Pancreas (tissue), 10 donors: ENCODE measurements at regions not wholly inside any gene's neighbourhood (a gene's known extent, or its start where the extent isn't known, plus 50 kb on each side); places are given as distances from the start of the nearest gene placed in this dataset.

Source experiments
- ATAC-seq, 4 donors: fragments of 200-7000 bp; cut with Tn5 transposase; one replicate each; pipeline versions ENCODE4 v1.8.0 to v1.9.1; 2020; ENCODE audit warnings: mild to moderate bottlenecking in 4 of 4, moderate library complexity in 4 of 4
- DNase-seq, 6 donors: peaks; one replicate each; pipeline ENCODE4 v3.0.0-alpha.2; 2020
- FAIRE-seq: peaks from 2 replicates; lab custom pipeline; 2012; peaks lifted over from hg19 to GRCh38; lab: Jason Lieb, UNC
- H3K27ac ChIP-seq, 4 donors: fragments of 200-600 bp; sonication (generic); 1 replicate in 3 of 4; 2 replicates in 1 of 4; pipeline versions ENCODE4 v1.5.0 to v1.8.0; 2020
- H3K27me3 ChIP-seq, 4 donors: fragments of 200-600 bp; one replicate each; pipeline ENCODE4 v1.8.0; 2021
- H3K36me3 ChIP-seq, 3 donors: fragments of 200-600 bp; sonication (generic) in 1 of 3; one replicate each; pipeline versions ENCODE4 v1.5.0 to v1.8.0; 2020 to 2021
- H3K4me1 ChIP-seq, 3 donors: fragments of 200-600 bp; one replicate each; pipeline ENCODE4 v1.8.0; 2021
- H3K4me3 ChIP-seq, 4 donors: fragments of 200-600 bp; sonication (generic) in 2 of 4; one replicate each; pipeline versions ENCODE4 v1.5.0 to v1.8.0; 2020 to 2021
- H3K9me3 ChIP-seq, 4 donors: fragments of 200-600 bp; one replicate each; pipeline ENCODE4 v1.8.0; 2021
- CTCF ChIP-seq, 4 donors: fragments of 200-600 bp; sonication (generic) in 3 of 4; IDR thresholded peaks; one replicate each; pipeline versions ENCODE4 v1.5.0 to v1.8.0; 2021; ENCODE audit warnings: antibody characterized with exemption in 4 of 4
- WGBS, 2 donors: extraction: QIAGEN DNeasy Blood & Tissue Kit; methylation state at CpG; one replicate each; pipeline ENCODE4 v1.1.7; 2013; 5-methylcytosine and 5-hydroxymethylcytosine counted together
- intact Hi-C, 3 donors: fragments of 100-400 bp; cut with DNase I; formaldehyde crosslinking; loops; one replicate each; pipeline versions ENCODE4 v1.11.1 to v1.14.2; 2022
- donor health status: healthy with polysubstance abuse.
- donor health status: DM: no; HTN: no; CAD: no; lungs with moderate emphysema.
- donor health status: DM: no; HTN: no; CAD: no.
- donor health status: control.
- donor health status: control.
- donor health status: Bipolar disorder and iron deficiency.
- donor health status: DM: yes; HTN: yes; CAD: no.
- donor health status: DM: no; HTN: no; CAD: no.
- donor health status: DM: no; HTN: no; CAD: no.
- donor health status: DM: yes; HTN: yes; CAD: no.

- no peak for ATAC-seq
- no peak overlapping the region for H3K27ac ChIP-seq
- no peaks in the 10 kb centered on the region for H3K27me3 ChIP-seq
- H3K9me3 ChIP-seq: no peaks in the 10 kb centered on the region
- DNase-seq: peak in 1 of 6 donors; percentile 57
- intact Hi-C loops: no loop called here
- no peak overlapping the region for H3K4me3 ChIP-seq
- no peak for TF ChIP-seq CTCF (IDR thresholded peaks at IDR 0.05)
- FAIRE-seq: no peak
- peaks cover 2 to 35% (median 12%) of the 10 kb centered on the region in 3 donors for H3K4me1 ChIP-seq
- 75 to 89% methylated on average over 9 of the region's 9 CpGs for WGBS, 2 donors
- no peaks in the 10 kb centered on the region for H3K36me3 ChIP-seq
These were observed 112.8 kb downstream of the DACT1 start for GRCh38 chr14:58750321-58751269.

GRCh38 chr14:58751788-58752187, 114.0 kb downstream of the DACT1 start:
- Histone ChIP-seq H3K27me3 (no peaks in the 10 kb centered on the region), H3K4me3 (no peak overlapping the region), H3K4me1 (peaks cover 2 to 29% (median 12%) of the 10 kb centered on the region in 3 donors), H3K27ac (peak overlapping the region in 2 of 4 donors; percentile 73 to 79), H3K9me3 (no peaks in the 10 kb centered on the region), H3K36me3 (no peaks in the 10 kb centered on the region)
- no peak for ATAC-seq
- no peak for TF ChIP-seq CTCF (IDR thresholded peaks at IDR 0.05)
- intact Hi-C loops: no loop called here
- no peak for FAIRE-seq
- DNase-seq: no peak
- whole genome bisulfite sequencing, 2 donors: 96 to 98% methylated on average over 5 of the region's 5 CpGs

- H3K9me3 ChIP-seq: no peaks in the 10 kb centered on the region
- TF ChIP-seq CTCF (IDR thresholded peaks at IDR 0.05): no peak
- H3K27ac ChIP-seq: peak overlapping the region in 3 of 4 donors; percentile 35 to 79 (median 73)
- WGBS, 2 donors: 62 to 71% methylated on average over 4 of the region's 4 CpGs
- no peak for FAIRE-seq
- H3K36me3 ChIP-seq: no peaks in the 10 kb centered on the region
- no peak for DNase-seq
- no peaks in the 10 kb centered on the region for H3K27me3 ChIP-seq
- H3K4me1 ChIP-seq: peaks cover 2 to 26% (median 12%) of the 10 kb centered on the region in 3 donors
- intact Hi-C loops: no loop called here
- no peak for ATAC-seq
- H3K4me3 ChIP-seq: no peak overlapping the region
These were observed 114.5 kb downstream of the DACT1 start for GRCh38 chr14:58752289-58752688.

- Histone ChIP-seq H3K4me3 (peak overlapping the region in 2 of 4 donors; percentile 14 to 26), H3K27me3 (no peaks in the 10 kb centered on the region), H3K27ac (peak overlapping the region; percentile 18 to 79 (median 54)), H3K4me1 (peaks cover 2 to 26% (median 12%) of the 10 kb centered on the region in 3 donors), H3K9me3 (no peaks in the 10 kb centered on the region), H3K36me3 (no peaks in the 10 kb centered on the region)
- DNase-seq: peak; percentile 77 to 92 (median 85)
- peak; percentile 87 to 92 (median 87) for ATAC-seq
- TF ChIP-seq CTCF (IDR thresholded peaks at IDR 0.05): no peak
- WGBS, 2 donors: 4 to 6% methylated on average over 9 of the region's 9 CpGs
- no peak for FAIRE-seq
- intact Hi-C loops: no loop called here
These were observed 115.0 kb downstream of the DACT1 start for GRCh38 chr14:58752771-58753201.
